ENCODE measurements at regions not wholly inside any gene's neighbourhood (a gene's known extent, or its start where the extent isn't known, plus 50 kb on each side); places are given as distances from the start of the nearest gene placed in this dataset.

DNA sequence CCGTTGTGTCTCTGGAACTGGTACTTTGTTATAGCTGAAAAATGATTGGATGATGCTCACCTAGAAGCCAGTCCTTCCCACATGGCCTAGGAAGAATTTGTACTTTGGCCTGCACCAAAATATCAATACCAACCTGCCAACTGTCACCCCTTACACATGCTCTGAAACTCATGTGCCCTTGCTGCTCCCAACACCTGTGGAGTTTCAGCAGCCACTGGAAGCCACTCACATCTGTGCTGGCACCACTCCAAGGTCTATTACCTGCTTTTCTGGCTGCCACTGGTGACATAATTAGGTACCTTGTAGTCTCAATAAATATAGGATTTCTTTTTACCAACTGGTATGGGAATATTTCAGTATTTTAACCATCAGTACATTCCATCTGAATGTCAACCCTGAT lies 363.6 kb downstream of the SH3GL2 start (continued):
- TF ChIP-seq POLR2A (IDR thresholded peaks at IDR 0.05; ENCODE audit: low read length) = no peak
- no peak for TF ChIP-seq NPAS2 (CRISPR knock-in tag; IDR thresholded peaks at IDR 0.05; ENCODE audit: borderline replicate concordance)
- TF ChIP-seq FOSL2 (IDR thresholded peaks at IDR 0.05) = no peak
- no peak for TF ChIP-seq FOSL2 (CRISPR knock-in tag; IDR thresholded peaks at IDR 0.05)
- no peak for TF ChIP-seq ESRRA (IDR thresholded peaks at IDR 0.05; ENCODE audit: borderline replicate concordance, low read length)
- no peak for TF ChIP-seq JUN (IDR thresholded peaks at IDR 0.05)

DNA sequence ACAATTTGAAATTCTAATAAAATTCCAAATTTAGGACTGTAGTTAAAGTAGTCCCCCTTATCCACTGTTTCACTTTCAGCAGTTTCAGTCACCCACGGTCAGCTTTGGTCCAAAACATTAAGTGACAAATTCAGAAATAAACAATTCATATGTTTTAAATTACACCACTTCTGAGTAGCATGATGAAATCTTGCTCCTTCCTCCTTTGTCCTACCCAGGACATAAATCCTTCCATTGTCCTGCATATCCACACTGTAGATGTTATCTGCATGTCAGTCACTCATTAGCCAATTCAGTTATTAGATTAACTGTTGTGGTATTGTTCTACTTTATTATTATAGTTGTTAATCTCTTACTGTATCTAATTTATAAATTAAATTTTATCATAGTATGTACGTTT lies 376.5 kb downstream of the SH3GL2 start:
- H3K4me2 ChIP-seq = no peak overlapping the region
- no peaks in the 10 kb centered on the region for H3K4me1 ChIP-seq
- POLR2A ChIA-PET = no interaction called here
- H3K27ac ChIP-seq = no peak overlapping the region
- WGBS (ENCODE audit: missing lambda C conversion rate) = 4% methylated on average over 2 of the region's 2 CpGs
- FAIRE-seq = no peak
- no peaks in the 10 kb centered on the region for H3K9me3 ChIP-seq
- DNase-seq (ENCODE audit: low read depth in 1 of 2, low spot score in 1 of 2) = no peak
- TF ChIP-seq GATA3 (IDR thresholded peaks at IDR 0.05; ENCODE audit: borderline replicate concordance) (no peak), SREBF2 (IDR thresholded peaks at IDR 0.05) (no peak), ZFP36 (IDR thresholded peaks at IDR 0.05; ENCODE audit: borderline replicate concordance, partially characterized antibody) (no peak), FOXS1 (CRISPR knock-in tag; IDR thresholded peaks at IDR 0.05) (no peak), RNF2 (IDR thresholded peaks at IDR 0.05; ENCODE audit: borderline replicate concordance, low read depth) (no peak), TP53 (CRISPR knock-in tag; IDR thresholded peaks at IDR 0.05) (no peak), HOXB13 (CRISPR knock-in tag; IDR thresholded peaks at IDR 0.05; ENCODE audit: low read depth) (no peak), MAZ (IDR thresholded peaks at IDR 0.05; ENCODE audit: borderline replicate concordance, low read depth, low read length) (no peak)
- TF ChIP-seq, protein P1, sequence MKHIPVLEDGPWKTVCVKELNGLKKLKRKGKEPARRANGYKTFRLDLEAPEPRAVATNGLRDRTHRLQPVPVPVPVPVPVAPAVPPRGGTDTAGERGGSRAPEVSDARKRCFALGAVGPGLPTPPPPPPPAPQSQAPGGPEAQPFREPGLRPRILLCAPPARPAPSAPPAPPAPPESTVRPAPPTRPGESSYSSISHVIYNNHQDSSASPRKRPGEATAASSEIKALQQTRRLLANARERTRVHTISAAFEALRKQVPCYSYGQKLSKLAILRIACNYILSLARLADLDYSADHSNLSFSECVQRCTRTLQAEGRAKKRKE (CRISPR knock-in tag; IDR thresholded peaks at IDR 0.05; ENCODE audit: low read depth) = no peak
- TF ChIP-seq, protein P2, sequence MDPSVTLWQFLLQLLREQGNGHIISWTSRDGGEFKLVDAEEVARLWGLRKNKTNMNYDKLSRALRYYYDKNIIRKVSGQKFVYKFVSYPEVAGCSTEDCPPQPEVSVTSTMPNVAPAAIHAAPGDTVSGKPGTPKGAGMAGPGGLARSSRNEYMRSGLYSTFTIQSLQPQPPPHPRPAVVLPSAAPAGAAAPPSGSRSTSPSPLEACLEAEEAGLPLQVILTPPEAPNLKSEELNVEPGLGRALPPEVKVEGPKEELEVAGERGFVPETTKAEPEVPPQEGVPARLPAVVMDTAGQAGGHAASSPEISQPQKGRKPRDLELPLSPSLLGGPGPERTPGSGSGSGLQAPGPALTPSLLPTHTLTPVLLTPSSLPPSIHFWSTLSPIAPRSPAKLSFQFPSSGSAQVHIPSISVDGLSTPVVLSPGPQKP (IDR thresholded peaks at IDR 0.05; ENCODE audit: low read depth, low read length) = no peak
- no peak for ATAC-seq
- H3K4me3 ChIP-seq = no peak overlapping the region
- CTCF ChIA-PET = no interaction called here

DNA sequence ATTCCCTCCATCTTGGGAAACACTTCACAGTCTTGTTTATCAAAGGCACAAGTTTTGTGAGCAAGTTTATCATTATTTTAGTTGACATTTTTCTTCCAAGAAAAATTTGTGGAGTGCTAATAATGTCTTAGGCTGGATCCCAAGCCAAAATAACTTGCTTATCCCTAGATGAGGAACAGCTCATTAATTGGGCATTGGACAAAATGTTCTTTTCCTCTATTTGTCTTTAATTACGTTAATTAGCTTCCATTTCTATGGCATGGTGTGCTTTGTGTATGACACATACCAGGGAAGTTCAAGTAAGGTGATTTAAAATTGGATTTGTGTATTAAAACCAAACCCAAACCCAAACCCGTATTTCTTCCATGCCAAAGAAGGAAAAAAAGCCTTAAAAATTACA lies 379.5 kb downstream of the SH3GL2 start:
- no peak for TF ChIP-seq POLR2AphosphoS2 (conservative IDR thresholded peaks at IDR 0.05; ENCODE audit: low read length)
- no peak for TF ChIP-seq CHD2 (IDR thresholded peaks at IDR 0.05; ENCODE audit: low read length, partially characterized antibody)
- TF ChIP-seq, protein P3, sequence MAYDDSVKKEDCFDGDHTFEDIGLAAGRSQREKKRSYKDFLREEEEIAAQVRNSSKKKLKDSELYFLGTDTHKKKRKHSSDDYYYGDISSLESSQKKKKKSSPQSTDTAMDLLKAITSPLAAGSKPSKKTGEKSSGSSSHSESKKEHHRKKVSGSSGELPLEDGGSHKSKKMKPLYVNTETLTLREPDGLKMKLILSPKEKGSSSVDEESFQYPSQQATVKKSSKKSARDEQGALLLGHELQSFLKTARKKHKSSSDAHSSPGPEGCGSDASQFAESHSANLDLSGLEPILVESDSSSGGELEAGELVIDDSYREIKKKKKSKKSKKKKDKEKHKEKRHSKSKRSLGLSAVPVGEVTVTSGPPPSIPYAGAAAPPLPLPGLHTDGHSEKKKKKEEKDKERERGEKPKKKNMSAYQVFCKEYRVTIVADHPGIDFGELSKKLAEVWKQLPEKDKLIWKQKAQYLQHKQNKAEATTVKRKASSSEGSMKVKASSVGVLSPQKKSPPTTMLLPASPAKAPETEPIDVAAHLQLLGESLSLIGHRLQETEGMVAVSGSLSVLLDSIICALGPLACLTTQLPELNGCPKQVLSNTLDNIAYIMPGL (CRISPR knock-in tag; IDR thresholded peaks at IDR 0.05; ENCODE audit: borderline replicate concordance) = no peak
- no peak for TF ChIP-seq HDAC2 (IDR thresholded peaks at IDR 0.05)
- no peak for TF ChIP-seq FOXS1 (CRISPR knock-in tag; IDR thresholded peaks at IDR 0.05)
- no peak for TF ChIP-seq RAD21 (conservative IDR thresholded peaks at IDR 0.05 in 1 of 2, IDR thresholded peaks at IDR 0.05 in 1 of 2)
- no peak for TF ChIP-seq JUNB (IDR thresholded peaks at IDR 0.05)
- TF ChIP-seq RFX5 (IDR thresholded peaks at IDR 0.05) = no peak
- TF ChIP-seq, protein P4, sequence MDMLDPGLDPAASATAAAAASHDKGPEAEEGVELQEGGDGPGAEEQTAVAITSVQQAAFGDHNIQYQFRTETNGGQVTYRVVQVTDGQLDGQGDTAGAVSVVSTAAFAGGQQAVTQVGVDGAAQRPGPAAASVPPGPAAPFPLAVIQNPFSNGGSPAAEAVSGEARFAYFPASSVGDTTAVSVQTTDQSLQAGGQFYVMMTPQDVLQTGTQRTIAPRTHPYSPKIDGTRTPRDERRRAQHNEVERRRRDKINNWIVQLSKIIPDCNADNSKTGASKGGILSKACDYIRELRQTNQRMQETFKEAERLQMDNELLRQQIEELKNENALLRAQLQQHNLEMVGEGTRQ (IDR thresholded peaks at IDR 0.05) = no peak
- no peak for TF ChIP-seq POLR2A (IDR thresholded peaks at IDR 0.05; ENCODE audit: low read length)
- Histone ChIP-seq H3K27ac (no peak overlapping the region), H3K4me2 (no peak overlapping the region), H3K4me3 (no peak overlapping the region), H3K4me1 (no peaks in the 10 kb centered on the region), H3K9me3 (no peaks in the 10 kb centered on the region)
- POLR2A ChIA-PET = no interaction called here
- ATAC-seq (no peak), FAIRE-seq (no peak), DNase-seq (ENCODE audit: low read depth in 1 of 2, low spot score in 1 of 2) (no peak)
- CTCF ChIA-PET = interaction anchor here (1.0 to 1.7 kb wide), 3 partner anchors 15 to 518 kb away, joined by 3 to 4 read pairs (median 3); no protein-coding TSS in a partner anchor
- WGBS (ENCODE audit: missing lambda C conversion rate) = 0% methylated on average over 2 of the region's 2 CpGs

Data from A549 (cell line).